SIG-M5 (cell line): ENCODE measurements at regions not wholly inside any gene's neighbourhood (a gene's known extent, or its start where the extent isn't known, plus 50 kb on each side); places are given as distances from the start of the nearest gene placed in this dataset.

ENCODE experiments used
- DNase-seq: peaks from one replicate; lab custom pipeline; 2025; lab: John Stamatoyannopoulos, UW

GRCh38 chr4:163582703-163583102 lies 88.2 kb downstream of the TMA16 start:
- DNase-seq: no peak

GRCh38 chr4:163587867-163588266 lies 93.4 kb downstream of the TMA16 start:
- DNase-seq: no peak

- DNase-seq: no peak
Measured at GRCh38 chr4:163588532-163588931, 94.0 kb downstream of the TMA16 start.

- no peak for DNase-seq
Measured at GRCh38 chr4:163590103-163590502, 95.6 kb downstream of the TMA16 start.

- DNase-seq: no peak
Measured at GRCh38 chr4:163590619-163591264, 96.3 kb downstream of the TMA16 start.

- DNase-seq: peak; percentile 30
Measured at GRCh38 chr4:163591614-163592020, 97.1 kb downstream of the TMA16 start.

GRCh38 chr4:163592212-163592611 lies 97.7 kb downstream of the TMA16 start:
- DNase-seq: no peak

- DNase-seq: no peak
Measured at GRCh38 chr4:163595580-163595979, 101.1 kb downstream of the TMA16 start.

GRCh38 chr4:163598028-163598427 lies 103.5 kb downstream of the TMA16 start:
- DNase-seq: no peak

- no peak for DNase-seq
Measured at GRCh38 chr4:163598489-163598888, 104.0 kb downstream of the TMA16 start.

GRCh38 chr4:163600727-163601126 lies 106.2 kb downstream of the TMA16 start:
- no peak for DNase-seq

GRCh38 chr4:163603257-163603656 lies 108.8 kb downstream of the TMA16 start:
- DNase-seq: no peak

- no peak for DNase-seq
Measured at GRCh38 chr4:163606896-163607691, 112.6 kb downstream of the TMA16 start.

GRCh38 chr4:163609019-163609418 lies 114.5 kb downstream of the TMA16 start:
- no peak for DNase-seq

GRCh38 chr4:163610648-163611047 lies 116.2 kb downstream of the TMA16 start:
- no peak for DNase-seq

GRCh38 chr4:163611182-163611581 lies 116.7 kb downstream of the TMA16 start:
- DNase-seq: no peak

GRCh38 chr4:163611784-163612445 lies 117.4 kb downstream of the TMA16 start:
- DNase-seq: no peak

GRCh38 chr4:163612762-163613161 lies 118.3 kb downstream of the TMA16 start:
- DNase-seq: no peak

- peak; percentile 56 for DNase-seq
Measured at GRCh38 chr4:163613383-163613782, 118.9 kb downstream of the TMA16 start.

- DNase-seq: no peak
Measured at GRCh38 chr4:163614866-163615265, 120.4 kb downstream of the TMA16 start.

- DNase-seq: no peak
Measured at GRCh38 chr4:163618845-163619244, 124.4 kb downstream of the TMA16 start.

GRCh38 chr4:163620738-163621137 lies 126.2 kb downstream of the TMA16 start:
- no peak for DNase-seq

GRCh38 chr4:163621821-163622220 lies 127.3 kb downstream of the TMA16 start:
- no peak for DNase-seq
